ENCODE measurements at regions not wholly inside any gene's neighbourhood (a gene's known extent, or its start where the extent isn't known, plus 50 kb on each side); places are given as distances from the start of the nearest gene placed in this dataset.

GRCh38 chr1:94597701-94598100, 56.1 kb upstream of the F3 start:
- ATAC-seq = no peak
- TF ChIP-seq POU6F1 (CRISPR knock-in tag; IDR thresholded peaks at IDR 0.05; ENCODE audit: borderline replicate concordance, low read depth) (no peak), TCF4 (CRISPR knock-in tag; IDR thresholded peaks at IDR 0.05; ENCODE audit: borderline replicate concordance) (no peak), CSDC2 (CRISPR knock-in tag; IDR thresholded peaks at IDR 0.05) (no peak), ZNF8 (CRISPR knock-in tag; IDR thresholded peaks at IDR 0.05) (no peak), TOX (CRISPR knock-in tag; IDR thresholded peaks at IDR 0.05; ENCODE audit: borderline replicate concordance) (no peak), OSR1 (CRISPR knock-in tag; IDR thresholded peaks at IDR 0.05) (no peak), PPARA (CRISPR knock-in tag; IDR thresholded peaks at IDR 0.05; ENCODE audit: borderline replicate concordance) (no peak), GLIS3 (CRISPR knock-in tag; IDR thresholded peaks at IDR 0.05) (no peak), ESRRG (CRISPR knock-in tag; IDR thresholded peaks at IDR 0.05) (no peak), ZNF70 (CRISPR knock-in tag; IDR thresholded peaks at IDR 0.05) (no peak), ZFP3 (CRISPR knock-in tag; IDR thresholded peaks at IDR 0.05) (no peak), ARNTL (CRISPR knock-in tag; IDR thresholded peaks at IDR 0.05; ENCODE audit: borderline replicate concordance, low read depth) (no peak), ZNF565 (CRISPR knock-in tag; conservative IDR thresholded peaks at IDR 0.05; ENCODE audit: low read depth) (no peak)
- TF ChIP-seq, protein P1, sequence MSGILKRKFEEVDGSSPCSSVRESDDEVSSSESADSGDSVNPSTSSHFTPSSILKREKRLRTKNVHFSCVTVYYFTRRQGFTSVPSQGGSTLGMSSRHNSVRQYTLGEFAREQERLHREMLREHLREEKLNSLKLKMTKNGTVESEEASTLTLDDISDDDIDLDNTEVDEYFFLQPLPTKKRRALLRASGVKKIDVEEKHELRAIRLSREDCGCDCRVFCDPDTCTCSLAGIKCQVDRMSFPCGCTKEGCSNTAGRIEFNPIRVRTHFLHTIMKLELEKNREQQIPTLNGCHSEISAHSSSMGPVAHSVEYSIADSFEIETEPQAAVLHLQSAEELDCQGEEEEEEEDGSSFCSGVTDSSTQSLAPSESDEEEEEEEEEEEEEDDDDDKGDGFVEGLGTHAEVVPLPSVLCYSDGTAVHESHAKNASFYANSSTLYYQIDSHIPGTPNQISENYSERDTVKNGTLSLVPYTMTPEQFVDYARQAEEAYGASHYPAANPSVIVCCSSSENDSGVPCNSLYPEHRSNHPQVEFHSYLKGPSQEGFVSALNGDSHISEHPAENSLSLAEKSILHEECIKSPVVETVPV (CRISPR knock-in tag; IDR thresholded peaks at IDR 0.05) = no peak

DNA sequence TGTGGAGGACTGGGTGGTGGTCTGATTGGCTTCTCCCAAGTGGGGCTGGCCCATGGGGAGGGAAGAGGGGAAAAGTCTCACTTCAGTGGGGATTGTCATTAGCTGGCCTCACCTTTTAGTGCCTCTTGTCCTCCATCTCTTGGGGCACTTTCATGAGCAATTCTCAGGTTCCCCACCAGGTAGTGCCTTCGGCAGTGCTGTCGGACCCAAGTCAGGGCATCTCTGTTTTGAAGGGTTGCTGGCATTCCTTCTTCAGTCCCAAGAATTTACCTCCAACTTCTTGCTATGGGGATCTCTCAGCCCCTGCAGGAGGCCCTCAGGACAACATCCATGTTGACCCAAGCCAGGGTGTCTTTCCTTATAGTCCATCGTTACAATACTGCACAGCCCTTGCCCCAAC, 54.7 kb upstream of the F3 start:
- ATAC-seq = no peak
- TF ChIP-seq, protein P2, sequence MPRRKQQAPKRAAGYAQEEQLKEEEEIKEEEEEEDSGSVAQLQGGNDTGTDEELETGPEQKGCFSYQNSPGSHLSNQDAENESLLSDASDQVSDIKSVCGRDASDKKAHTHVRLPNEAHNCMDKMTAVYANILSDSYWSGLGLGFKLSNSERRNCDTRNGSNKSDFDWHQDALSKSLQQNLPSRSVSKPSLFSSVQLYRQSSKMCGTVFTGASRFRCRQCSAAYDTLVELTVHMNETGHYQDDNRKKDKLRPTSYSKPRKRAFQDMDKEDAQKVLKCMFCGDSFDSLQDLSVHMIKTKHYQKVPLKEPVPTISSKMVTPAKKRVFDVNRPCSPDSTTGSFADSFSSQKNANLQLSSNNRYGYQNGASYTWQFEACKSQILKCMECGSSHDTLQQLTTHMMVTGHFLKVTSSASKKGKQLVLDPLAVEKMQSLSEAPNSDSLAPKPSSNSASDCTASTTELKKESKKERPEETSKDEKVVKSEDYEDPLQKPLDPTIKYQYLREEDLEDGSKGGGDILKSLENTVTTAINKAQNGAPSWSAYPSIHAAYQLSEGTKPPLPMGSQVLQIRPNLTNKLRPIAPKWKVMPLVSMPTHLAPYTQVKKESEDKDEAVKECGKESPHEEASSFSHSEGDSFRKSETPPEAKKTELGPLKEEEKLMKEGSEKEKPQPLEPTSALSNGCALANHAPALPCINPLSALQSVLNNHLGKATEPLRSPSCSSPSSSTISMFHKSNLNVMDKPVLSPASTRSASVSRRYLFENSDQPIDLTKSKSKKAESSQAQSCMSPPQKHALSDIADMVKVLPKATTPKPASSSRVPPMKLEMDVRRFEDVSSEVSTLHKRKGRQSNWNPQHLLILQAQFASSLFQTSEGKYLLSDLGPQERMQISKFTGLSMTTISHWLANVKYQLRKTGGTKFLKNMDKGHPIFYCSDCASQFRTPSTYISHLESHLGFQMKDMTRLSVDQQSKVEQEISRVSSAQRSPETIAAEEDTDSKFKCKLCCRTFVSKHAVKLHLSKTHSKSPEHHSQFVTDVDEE (CRISPR knock-in tag; IDR thresholded peaks at IDR 0.05) = no peak
- TF ChIP-seq ZFP3 (CRISPR knock-in tag; IDR thresholded peaks at IDR 0.05) (no peak), ARNTL (CRISPR knock-in tag; IDR thresholded peaks at IDR 0.05; ENCODE audit: borderline replicate concordance, low read depth) (no peak), BACH2 (CRISPR knock-in tag; IDR thresholded peaks at IDR 0.05; ENCODE audit: borderline replicate concordance) (no peak), ZNF8 (CRISPR knock-in tag; IDR thresholded peaks at IDR 0.05) (no peak)

DNA sequence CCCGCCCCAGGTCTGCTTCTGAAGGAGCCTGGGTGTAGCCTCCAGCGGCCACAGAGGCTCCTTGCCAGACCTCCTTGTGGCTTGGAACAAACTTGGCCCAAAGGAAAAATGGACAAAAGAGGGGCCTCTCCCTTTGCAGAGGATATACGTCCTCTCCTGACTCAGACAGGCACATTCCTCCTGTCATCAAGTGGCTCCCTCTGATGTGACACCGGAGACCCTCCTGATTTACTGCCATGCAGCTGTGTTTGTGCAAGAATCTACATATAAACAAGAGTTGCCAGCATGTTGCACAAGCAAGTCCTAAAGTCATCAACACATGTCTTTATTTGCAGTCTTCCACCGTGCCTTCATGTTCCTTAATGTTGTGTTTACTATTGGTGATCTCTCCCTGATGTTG, 54.1 kb upstream of the F3 start:
- no peak for ATAC-seq
- TF ChIP-seq, protein P3, sequence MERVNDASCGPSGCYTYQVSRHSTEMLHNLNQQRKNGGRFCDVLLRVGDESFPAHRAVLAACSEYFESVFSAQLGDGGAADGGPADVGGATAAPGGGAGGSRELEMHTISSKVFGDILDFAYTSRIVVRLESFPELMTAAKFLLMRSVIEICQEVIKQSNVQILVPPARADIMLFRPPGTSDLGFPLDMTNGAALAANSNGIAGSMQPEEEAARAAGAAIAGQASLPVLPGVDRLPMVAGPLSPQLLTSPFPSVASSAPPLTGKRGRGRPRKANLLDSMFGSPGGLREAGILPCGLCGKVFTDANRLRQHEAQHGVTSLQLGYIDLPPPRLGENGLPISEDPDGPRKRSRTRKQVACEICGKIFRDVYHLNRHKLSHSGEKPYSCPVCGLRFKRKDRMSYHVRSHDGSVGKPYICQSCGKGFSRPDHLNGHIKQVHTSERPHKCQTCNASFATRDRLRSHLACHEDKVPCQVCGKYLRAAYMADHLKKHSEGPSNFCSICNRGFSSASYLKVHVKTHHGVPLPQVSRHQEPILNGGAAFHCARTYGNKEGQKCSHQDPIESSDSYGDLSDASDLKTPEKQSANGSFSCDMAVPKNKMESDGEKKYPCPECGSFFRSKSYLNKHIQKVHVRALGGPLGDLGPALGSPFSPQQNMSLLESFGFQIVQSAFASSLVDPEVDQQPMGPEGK (CRISPR knock-in tag; IDR thresholded peaks at IDR 0.05; ENCODE audit: borderline replicate concordance) = no peak
- TF ChIP-seq POU6F1 (CRISPR knock-in tag; IDR thresholded peaks at IDR 0.05; ENCODE audit: borderline replicate concordance, low read depth) (no peak), ARNTL (CRISPR knock-in tag; IDR thresholded peaks at IDR 0.05; ENCODE audit: borderline replicate concordance, low read depth) (no peak), ZNF70 (CRISPR knock-in tag; IDR thresholded peaks at IDR 0.05) (no peak), ZFP3 (CRISPR knock-in tag; IDR thresholded peaks at IDR 0.05) (no peak), ESRRG (CRISPR knock-in tag; IDR thresholded peaks at IDR 0.05) (no peak), ISL1 (CRISPR knock-in tag; IDR thresholded peaks at IDR 0.05) (no peak), CSDC2 (CRISPR knock-in tag; IDR thresholded peaks at IDR 0.05) (no peak), OSR1 (CRISPR knock-in tag; IDR thresholded peaks at IDR 0.05) (no peak), TOX (CRISPR knock-in tag; IDR thresholded peaks at IDR 0.05; ENCODE audit: borderline replicate concordance) (no peak)
- TF ChIP-seq, protein P2 (CRISPR knock-in tag; IDR thresholded peaks at IDR 0.05) = no peak
